ENCODE measurements at regions not wholly inside any gene's neighbourhood (a gene's known extent, or its start where the extent isn't known, plus 50 kb on each side); places are given as distances from the start of the nearest gene placed in this dataset.

- no peak for TF ChIP-seq BHLHE40 (IDR thresholded peaks at IDR 0.05; ENCODE audit: low read depth, low read length)
- TF ChIP-seq RFX5 (IDR thresholded peaks at IDR 0.05) = no peak
- TF ChIP-seq, protein P1, sequence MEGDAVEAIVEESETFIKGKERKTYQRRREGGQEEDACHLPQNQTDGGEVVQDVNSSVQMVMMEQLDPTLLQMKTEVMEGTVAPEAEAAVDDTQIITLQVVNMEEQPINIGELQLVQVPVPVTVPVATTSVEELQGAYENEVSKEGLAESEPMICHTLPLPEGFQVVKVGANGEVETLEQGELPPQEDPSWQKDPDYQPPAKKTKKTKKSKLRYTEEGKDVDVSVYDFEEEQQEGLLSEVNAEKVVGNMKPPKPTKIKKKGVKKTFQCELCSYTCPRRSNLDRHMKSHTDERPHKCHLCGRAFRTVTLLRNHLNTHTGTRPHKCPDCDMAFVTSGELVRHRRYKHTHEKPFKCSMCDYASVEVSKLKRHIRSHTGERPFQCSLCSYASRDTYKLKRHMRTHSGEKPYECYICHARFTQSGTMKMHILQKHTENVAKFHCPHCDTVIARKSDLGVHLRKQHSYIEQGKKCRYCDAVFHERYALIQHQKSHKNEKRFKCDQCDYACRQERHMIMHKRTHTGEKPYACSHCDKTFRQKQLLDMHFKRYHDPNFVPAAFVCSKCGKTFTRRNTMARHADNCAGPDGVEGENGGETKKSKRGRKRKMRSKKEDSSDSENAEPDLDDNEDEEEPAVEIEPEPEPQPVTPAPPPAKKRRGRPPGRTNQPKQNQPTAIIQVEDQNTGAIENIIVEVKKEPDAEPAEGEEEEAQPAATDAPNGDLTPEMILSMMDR (IDR thresholded peaks at IDR 0.05) = no peak
- TF ChIP-seq EP300 (IDR thresholded peaks at IDR 0.05) = no peak
- no peak for TF ChIP-seq ELK1 (IDR thresholded peaks at IDR 0.05; ENCODE audit: low read depth, low read length)
- TF ChIP-seq POLR2AphosphoS2 (conservative IDR thresholded peaks at IDR 0.05; ENCODE audit: low read length) = no peak
- TF ChIP-seq ESRRA (IDR thresholded peaks at IDR 0.05; ENCODE audit: borderline replicate concordance, low read length) = no peak
- no peak for TF ChIP-seq CEBPB (IDR thresholded peaks at IDR 0.05)
- no peak for TF ChIP-seq USF2 (IDR thresholded peaks at IDR 0.05)
Measured at GRCh38 chr1:194279975-194280374, 1093.6 kb upstream of the B3GALT2 start.

Measured in A549 (cell line).